ENCODE measurements at regions not wholly inside any gene's neighbourhood (a gene's known extent, or its start where the extent isn't known, plus 50 kb on each side); places are given as distances from the start of the nearest gene placed in this dataset.

DNA sequence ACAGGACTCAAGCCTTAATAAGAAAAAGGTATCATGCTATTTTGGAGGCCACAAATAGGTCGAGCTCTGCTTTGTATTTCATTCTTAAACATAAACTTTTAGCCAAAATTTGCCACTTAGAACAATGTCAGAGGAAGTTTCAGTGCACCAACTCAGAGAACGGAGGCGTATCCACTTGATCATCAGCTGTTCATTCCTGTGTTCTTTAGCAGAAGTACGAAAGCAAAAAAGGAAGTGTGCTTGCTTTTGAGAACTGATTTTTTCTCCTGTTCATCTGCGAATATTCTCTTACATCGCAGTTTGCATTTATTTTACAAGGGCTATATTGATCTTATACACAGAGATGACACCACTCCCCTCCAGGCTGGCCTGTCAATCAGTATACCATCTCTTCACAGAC lies 188.6 kb upstream of the SOX5 start:
- TF ChIP-seq, protein P1, sequence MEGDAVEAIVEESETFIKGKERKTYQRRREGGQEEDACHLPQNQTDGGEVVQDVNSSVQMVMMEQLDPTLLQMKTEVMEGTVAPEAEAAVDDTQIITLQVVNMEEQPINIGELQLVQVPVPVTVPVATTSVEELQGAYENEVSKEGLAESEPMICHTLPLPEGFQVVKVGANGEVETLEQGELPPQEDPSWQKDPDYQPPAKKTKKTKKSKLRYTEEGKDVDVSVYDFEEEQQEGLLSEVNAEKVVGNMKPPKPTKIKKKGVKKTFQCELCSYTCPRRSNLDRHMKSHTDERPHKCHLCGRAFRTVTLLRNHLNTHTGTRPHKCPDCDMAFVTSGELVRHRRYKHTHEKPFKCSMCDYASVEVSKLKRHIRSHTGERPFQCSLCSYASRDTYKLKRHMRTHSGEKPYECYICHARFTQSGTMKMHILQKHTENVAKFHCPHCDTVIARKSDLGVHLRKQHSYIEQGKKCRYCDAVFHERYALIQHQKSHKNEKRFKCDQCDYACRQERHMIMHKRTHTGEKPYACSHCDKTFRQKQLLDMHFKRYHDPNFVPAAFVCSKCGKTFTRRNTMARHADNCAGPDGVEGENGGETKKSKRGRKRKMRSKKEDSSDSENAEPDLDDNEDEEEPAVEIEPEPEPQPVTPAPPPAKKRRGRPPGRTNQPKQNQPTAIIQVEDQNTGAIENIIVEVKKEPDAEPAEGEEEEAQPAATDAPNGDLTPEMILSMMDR (IDR thresholded peaks at IDR 0.05; ENCODE audit: insufficient read depth, low read length, poor library complexity, severe bottlenecking) = no peak
- TF ChIP-seq EZH2phosphoT487 (conservative IDR thresholded peaks at IDR 0.05; ENCODE audit: low read length) = no peak
